Thyroid gland (tissue), 4 donors: ENCODE measurements at regions not wholly inside any gene's neighbourhood (a gene's known extent, or its start where the extent isn't known, plus 50 kb on each side); places are given as distances from the start of the nearest gene placed in this dataset.

ENCODE experiments used
- DNase-seq, 2 donors: peaks; one replicate each; pipeline ENCODE4 v3.0.0-alpha.2; 2019
- H3K27ac ChIP-seq, 3 donors: fragments of 200-600 bp; sonication (generic); 1 replicate in 2 of 3; 2 replicates in 1 of 3; pipeline ENCODE4 v1.5.1; 2016 to 2019; ENCODE audit warnings: mild to moderate bottlenecking in 1 of 3, moderate library complexity in 1 of 3
- H3K27me3 ChIP-seq: fragments of 200-600 bp; sonication (generic); one replicate; pipeline ENCODE4 v1.5.1; 2019
- H3K36me3 ChIP-seq, 2 donors: fragments of 200-600 bp; sonication (generic); one replicate each; pipeline ENCODE4 v1.5.1; 2016 to 2019
- H3K4me1 ChIP-seq, 2 donors: fragments of 200-600 bp; sonication (generic); one replicate each; pipeline ENCODE4 v1.5.1; 2017 to 2019
- H3K4me3 ChIP-seq, 3 donors: fragments of 200-600 bp; sonication (generic); replicated peaks in 1 of 3; 1 replicate in 2 of 3; 2 replicates in 1 of 3; pipeline ENCODE4 v1.5.1; 2016; ENCODE audit warnings: mild to moderate bottlenecking in 1 of 3
- H3K9me3 ChIP-seq: fragments of 200-600 bp; sonication (generic); one replicate; pipeline ENCODE4 v1.5.1; 2017
- POLR2A ChIP-seq, 2 donors: fragments of 450-650 bp; IDR thresholded peaks; one replicate each; pipeline ENCODE4 v1.6.1; 2017; ENCODE audit warnings: antibody characterized with exemption in 2 of 2, mild to moderate bottlenecking in 2 of 2, moderate library complexity in 1 of 2
- WGBS, 2 donors: methylation state at CpG; one replicate each; pipeline ENCODE4 v1.1.5; 2017; 5-methylcytosine and 5-hydroxymethylcytosine counted together
- intact Hi-C: fragments of 100-400 bp; cut with DNase I; formaldehyde crosslinking; loops from one replicate; pipeline ENCODE4 v1.15.1; 2023
- TF ChIP-seq, protein P1 (sequence below), 6 experiments: fragments of 200-600 bp in 3 of 6; fragments of 450-650 bp in 3 of 6; sonication (generic) in 3 of 6; IDR thresholded peaks; one replicate each; pipeline ENCODE4 v1.5.1; 2016 to 2019; ENCODE audit warnings: antibody characterized with exemption in 6 of 6, mild to moderate bottlenecking in 2 of 6, inconsistent platforms in 1 of 6, moderate library complexity in 1 of 6

GRCh38 chr5:171713152-171713551 lies 72.5 kb upstream of the SMIM23 start:
- H3K27me3 ChIP-seq, result no peaks in the 10 kb centered on the region
- no peak overlapping the region for H3K4me3 ChIP-seq
- H3K4me1 ChIP-seq, result peaks cover under 1 to 7% of the 10 kb centered on the region in 2 donors
- WGBS, 2 donors, result 79 to 85% methylated on average over 2 of the region's 2 CpGs
- no peak for DNase-seq
- H3K9me3 ChIP-seq, result no peaks in the 10 kb centered on the region
- no peaks in the 10 kb centered on the region for H3K36me3 ChIP-seq
- TF ChIP-seq, protein P1, sequence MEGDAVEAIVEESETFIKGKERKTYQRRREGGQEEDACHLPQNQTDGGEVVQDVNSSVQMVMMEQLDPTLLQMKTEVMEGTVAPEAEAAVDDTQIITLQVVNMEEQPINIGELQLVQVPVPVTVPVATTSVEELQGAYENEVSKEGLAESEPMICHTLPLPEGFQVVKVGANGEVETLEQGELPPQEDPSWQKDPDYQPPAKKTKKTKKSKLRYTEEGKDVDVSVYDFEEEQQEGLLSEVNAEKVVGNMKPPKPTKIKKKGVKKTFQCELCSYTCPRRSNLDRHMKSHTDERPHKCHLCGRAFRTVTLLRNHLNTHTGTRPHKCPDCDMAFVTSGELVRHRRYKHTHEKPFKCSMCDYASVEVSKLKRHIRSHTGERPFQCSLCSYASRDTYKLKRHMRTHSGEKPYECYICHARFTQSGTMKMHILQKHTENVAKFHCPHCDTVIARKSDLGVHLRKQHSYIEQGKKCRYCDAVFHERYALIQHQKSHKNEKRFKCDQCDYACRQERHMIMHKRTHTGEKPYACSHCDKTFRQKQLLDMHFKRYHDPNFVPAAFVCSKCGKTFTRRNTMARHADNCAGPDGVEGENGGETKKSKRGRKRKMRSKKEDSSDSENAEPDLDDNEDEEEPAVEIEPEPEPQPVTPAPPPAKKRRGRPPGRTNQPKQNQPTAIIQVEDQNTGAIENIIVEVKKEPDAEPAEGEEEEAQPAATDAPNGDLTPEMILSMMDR (IDR thresholded peaks at IDR 0.05), result no peak
- no peak for TF ChIP-seq POLR2A (IDR thresholded peaks at IDR 0.05)
- peak overlapping the region in 1 of 3 donors; percentile 12 for H3K27ac ChIP-seq
- intact Hi-C loops, result no loop called here

DNA sequence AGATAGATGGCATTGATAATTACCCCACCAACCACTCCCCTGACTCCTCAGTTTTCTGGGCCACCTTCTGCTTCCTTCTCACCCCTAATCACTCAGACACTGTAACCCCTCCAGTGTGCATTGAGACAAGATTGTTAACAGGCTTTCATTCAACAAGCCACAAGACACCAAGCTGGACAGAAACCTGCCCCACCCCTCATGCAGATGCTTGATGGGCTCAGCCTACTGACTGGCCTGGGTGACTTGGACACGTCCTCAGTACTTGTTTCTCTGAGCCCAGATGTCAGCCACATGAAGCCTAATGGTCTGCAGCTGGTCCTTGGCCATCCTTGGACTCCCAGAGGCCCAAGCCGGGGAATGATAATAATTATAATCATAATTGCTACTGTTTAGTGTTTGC lies 71.4 kb upstream of the SMIM23 start:
- H3K27me3 ChIP-seq, result no peaks in the 10 kb centered on the region
- TF ChIP-seq, protein P1 (IDR thresholded peaks at IDR 0.05), result no peak
- no peak for TF ChIP-seq POLR2A (IDR thresholded peaks at IDR 0.05)
- no peak overlapping the region for H3K27ac ChIP-seq
- no peaks in the 10 kb centered on the region for H3K36me3 ChIP-seq
- no peak overlapping the region for H3K4me3 ChIP-seq
- intact Hi-C loops, result no loop called here
- 67 to 95% methylated on average over 1 to 2 of the region's 2 CpGs for WGBS, 2 donors
- peaks cover 0 to 5% of the 10 kb centered on the region in 2 donors for H3K4me1 ChIP-seq
- DNase-seq, result no peak
- H3K9me3 ChIP-seq, result no peaks in the 10 kb centered on the region

DNA sequence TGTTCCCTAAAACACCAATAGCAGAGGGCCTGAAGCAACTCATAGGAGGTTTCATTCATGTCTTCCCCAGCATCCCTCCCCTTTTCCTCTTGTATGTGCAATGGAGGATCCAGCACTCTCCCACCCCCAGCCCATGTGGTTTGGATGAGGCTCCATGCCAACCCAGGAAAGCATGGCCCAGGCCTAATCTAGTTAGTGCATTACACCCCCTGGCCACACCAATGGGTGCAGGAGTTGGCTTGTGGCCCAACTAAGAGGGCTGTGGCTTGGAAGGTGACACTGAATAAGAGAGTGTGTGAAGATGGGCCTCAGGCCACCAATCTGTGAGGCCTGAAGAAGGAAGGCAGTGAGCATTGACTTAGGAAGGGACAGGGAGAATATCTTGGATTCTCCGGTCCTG lies 70.8 kb upstream of the SMIM23 start:
- H3K4me3 ChIP-seq, result no peak overlapping the region
- H3K36me3 ChIP-seq, result no peaks in the 10 kb centered on the region
- no peak overlapping the region for H3K27ac ChIP-seq
- TF ChIP-seq, protein P1 (IDR thresholded peaks at IDR 0.05), result no peak
- no peak for TF ChIP-seq POLR2A (IDR thresholded peaks at IDR 0.05)
- WGBS, 2 donors, result 57 to 100% methylated on average over 1 of the region's 1 CpG
- H3K27me3 ChIP-seq, result no peaks in the 10 kb centered on the region
- H3K4me1 ChIP-seq, result peaks cover 0 to 5% of the 10 kb centered on the region in 2 donors
- H3K9me3 ChIP-seq, result no peaks in the 10 kb centered on the region
- peak in 1 of 2 donors; percentile 25 for DNase-seq
- intact Hi-C loops, result no loop called here

DNA sequence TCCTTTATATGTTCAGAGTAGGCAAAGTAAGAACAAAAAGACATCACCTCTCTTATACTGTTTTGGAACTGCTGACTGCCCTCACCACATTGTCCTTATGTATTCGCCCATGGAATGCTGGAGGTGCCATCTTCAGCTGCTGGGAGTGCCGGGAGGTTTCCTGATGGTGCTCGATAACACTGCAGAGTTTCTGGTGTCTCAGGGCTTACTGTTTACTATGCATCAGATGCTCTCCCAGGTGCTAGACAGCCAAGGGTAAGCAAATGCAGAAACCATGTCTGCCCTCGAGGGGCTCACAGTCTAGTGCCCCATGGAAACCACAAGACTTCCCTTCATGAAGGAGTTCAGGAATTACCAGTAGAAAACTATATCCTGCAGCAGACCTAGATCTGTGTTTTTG lies 70.1 kb upstream of the SMIM23 start:
- 86 to 92% methylated on average over 4 of the region's 4 CpGs for WGBS, 2 donors
- Histone ChIP-seq H3K9me3 (no peaks in the 10 kb centered on the region), H3K4me1 (peaks cover 0 to 5% of the 10 kb centered on the region in 2 donors), H3K27me3 (no peaks in the 10 kb centered on the region), H3K36me3 (no peaks in the 10 kb centered on the region), H3K27ac (no peak overlapping the region), H3K4me3 (no peak overlapping the region)
- no peak for DNase-seq
- intact Hi-C loops, result no loop called here
- no peak for TF ChIP-seq POLR2A (IDR thresholded peaks at IDR 0.05)
- TF ChIP-seq, protein P1 (IDR thresholded peaks at IDR 0.05), result no peak

- Histone ChIP-seq H3K36me3 (no peaks in the 10 kb centered on the region), H3K4me1 (no peaks in the 10 kb centered on the region), H3K4me3 (no peak overlapping the region), H3K9me3 (no peaks in the 10 kb centered on the region), H3K27ac (no peak overlapping the region), H3K27me3 (no peaks in the 10 kb centered on the region)
- WGBS, 2 donors, result 76 to 79% methylated on average over 6 of the region's 6 CpGs
- no peak for TF ChIP-seq POLR2A (IDR thresholded peaks at IDR 0.05)
- TF ChIP-seq, protein P1 (IDR thresholded peaks at IDR 0.05), result no peak
- DNase-seq, result no peak
- intact Hi-C loops, result no loop called here
Measured at GRCh38 chr5:171720086-171720485, 65.5 kb upstream of the SMIM23 start.
